ENCODE measurements at regions not wholly inside any gene's neighbourhood (a gene's known extent, or its start where the extent isn't known, plus 50 kb on each side); places are given as distances from the start of the nearest gene placed in this dataset.

GRCh38 chr4:115489279-115489678, 375.9 kb upstream of the NDST4 start:
- Mint-ChIP-seq H3K27ac (no peak overlapping the region), H3K4me1 (peaks cover 6% of the 10 kb centered on the region; the same call in 2 of the 3 replicates), H3K27me3 (ENCODE audit: insufficient read depth, low read depth, poor library complexity) (no peaks in the 10 kb centered on the region), H3K36me3 (ENCODE audit: low read depth) (no peaks in the 10 kb centered on the region), H3K4me3 (no peak overlapping the region), H3K9me3 (no peaks in the 10 kb centered on the region)
- no peaks in the 10 kb centered on the region for H3K36me3 ChIP-seq (ENCODE audit: insufficient read depth)
- no peaks in the 10 kb centered on the region for H3F3A ChIP-seq (replicated peaks; ENCODE audit: low read depth)
- H3K27me3 ChIP-seq (ENCODE audit: insufficient read depth): no peaks in the 10 kb centered on the region
- no peak overlapping the region for H3K27ac ChIP-seq (ENCODE audit: low read depth)
- H3K79me2 ChIP-seq (replicated peaks; ENCODE audit: insufficient read depth): no peaks in the 10 kb centered on the region
- H4K20me1 ChIP-seq (replicated peaks; ENCODE audit: insufficient read depth): no peaks in the 10 kb centered on the region
- H3K4me3 ChIP-seq: no peak overlapping the region
- 0 out of 2 replicates have a peak, but pooled peaks cover 2% of the 10 kb centered on the region for H3K4me1 ChIP-seq (ENCODE audit: insufficient read depth)
- no peak overlapping the region for H3K4me2 ChIP-seq
- H3K9me2 ChIP-seq (ENCODE audit: insufficient read depth): no peaks in the 10 kb centered on the region
- TF ChIP-seq POLR2AphosphoS5 (IDR thresholded peaks at IDR 0.05; ENCODE audit: low read depth): no peak
- no peak for TF ChIP-seq JUNB (IDR thresholded peaks at IDR 0.05; ENCODE audit: unreplicated experiment)
- TF ChIP-seq ZNF114 (CRISPR knock-in tag; IDR thresholded peaks at IDR 0.05): no peak
- no peak for TF ChIP-seq ZNF462 (CRISPR knock-in tag; IDR thresholded peaks at IDR 0.05)
- TF ChIP-seq REST (IDR thresholded peaks at IDR 0.05; ENCODE audit: unreplicated experiment): no peak
- TF ChIP-seq EZH2phosphoT487 (IDR thresholded peaks at IDR 0.05; ENCODE audit: unreplicated experiment): no peak
- no peak for TF ChIP-seq STAT1 (IDR thresholded peaks at IDR 0.05; ENCODE audit: unreplicated experiment)
- no peak for TF ChIP-seq NANOG (IDR thresholded peaks at IDR 0.05; ENCODE audit: borderline replicate concordance)
- ATAC-seq (no peak), DNase-seq (ENCODE audit: low spot score) (no peak)
- no peak overlapping the region for H2AFZ ChIP-seq

All from GM23338 (cell line).